ENCODE measurements at regions not wholly inside any gene's neighbourhood (a gene's known extent, or its start where the extent isn't known, plus 50 kb on each side); places are given as distances from the start of the nearest gene placed in this dataset.

GRCh38 chr3:189467451-189467850 is 163.7 kb upstream of the TP63 start:
- H3K4me3 ChIP-seq (ENCODE audit: low read depth, low read length), result no peak overlapping the region
- POLR2A ChIA-PET, result no interaction called here
- no peak for TF ChIP-seq ZBTB48 (tag by site-specific recombination; IDR thresholded peaks at IDR 0.05)
- no peak for TF ChIP-seq IKZF3 (tag by site-specific recombination; IDR thresholded peaks at IDR 0.05)
- no peak for TF ChIP-seq PRDM4 (tag by site-specific recombination; IDR thresholded peaks at IDR 0.05)
- TF ChIP-seq ZNF394 (tag by site-specific recombination; IDR thresholded peaks at IDR 0.05; ENCODE audit: borderline replicate concordance), result no peak
- H3K4me1 ChIP-seq (ENCODE audit: control insufficient read depth, insufficient read depth, low read length), result no peaks in the 10 kb centered on the region
- H3K27ac ChIP-seq (ENCODE audit: extremely low read depth, low read depth, low read length), result no peak overlapping the region
- CTCF ChIA-PET, result interaction anchor here (0.6 kb wide), 1 partner anchor 175 kb away, joined by 3 read pairs; no protein-coding TSS in a partner anchor
- no peaks in the 10 kb centered on the region for H3K36me3 ChIP-seq (ENCODE audit: control insufficient read depth in 2 of 2, insufficient read depth in 1 of 2, low read length in 2 of 2)
- no peaks in the 10 kb centered on the region for H3K9me3 ChIP-seq (ENCODE audit: control insufficient read depth, insufficient read depth, low read depth, low read length)

- ChIA-PET CTCF (no interaction called here), POLR2A (no interaction called here)
- H3K4me1 ChIP-seq (ENCODE audit: control insufficient read depth, insufficient read depth, low read length), result no peaks in the 10 kb centered on the region
- H3K4me3 ChIP-seq (ENCODE audit: low read depth, low read length), result no peak overlapping the region
- TF ChIP-seq KLF10 (tag by site-specific recombination; IDR thresholded peaks at IDR 0.05) (no peak), ZNF670 (tag by site-specific recombination; IDR thresholded peaks at IDR 0.05; ENCODE audit: low read depth) (no peak), ZNF404 (tag by site-specific recombination; IDR thresholded peaks at IDR 0.05) (no peak), HOXD13 (CRISPR knock-in tag; IDR thresholded peaks at IDR 0.05; ENCODE audit: borderline replicate concordance) (no peak), ZNF677 (tag by site-specific recombination; IDR thresholded peaks at IDR 0.05) (no peak), ZNF830 (tag by site-specific recombination; IDR thresholded peaks at IDR 0.05; ENCODE audit: low read depth) (no peak)
- no peak overlapping the region for H3K27ac ChIP-seq (ENCODE audit: extremely low read depth, low read depth, low read length)
- H3K36me3 ChIP-seq (ENCODE audit: control insufficient read depth in 2 of 2, insufficient read depth in 1 of 2, low read length in 2 of 2), result no peaks in the 10 kb centered on the region
- no peaks in the 10 kb centered on the region for H3K9me3 ChIP-seq (ENCODE audit: control insufficient read depth, insufficient read depth, low read depth, low read length)
These were observed 156.2 kb upstream of the TP63 start for GRCh38 chr3:189474944-189475343.

GRCh38 chr3:189477614-189478013 is 153.6 kb upstream of the TP63 start:
- no peaks in the 10 kb centered on the region for H3K9me3 ChIP-seq (ENCODE audit: control insufficient read depth, insufficient read depth, low read depth, low read length)
- H3K4me1 ChIP-seq (ENCODE audit: control insufficient read depth, insufficient read depth, low read length), result no peaks in the 10 kb centered on the region
- no peak overlapping the region for H3K27ac ChIP-seq (ENCODE audit: extremely low read depth, low read depth, low read length)
- TF ChIP-seq ZNF629 (tag by site-specific recombination; IDR thresholded peaks at IDR 0.05) (no peak), ZNF324 (tag by site-specific recombination; IDR thresholded peaks at IDR 0.05) (no peak), ZBTB8A (tag by site-specific recombination; IDR thresholded peaks at IDR 0.05) (no peak), ZNF18 (tag by site-specific recombination; IDR thresholded peaks at IDR 0.05) (no peak), ZNF280C (tag by site-specific recombination; IDR thresholded peaks at IDR 0.05) (no peak), KLF10 (tag by site-specific recombination; IDR thresholded peaks at IDR 0.05) (no peak), ZNF416 (tag by site-specific recombination; IDR thresholded peaks at IDR 0.05) (no peak), ZNF10 (tag by site-specific recombination; IDR thresholded peaks at IDR 0.05) (no peak), ZNF521 (tag by site-specific recombination; IDR thresholded peaks at IDR 0.05) (no peak), ZNF830 (tag by site-specific recombination; IDR thresholded peaks at IDR 0.05; ENCODE audit: low read depth) (no peak), ZFP37 (tag by site-specific recombination; IDR thresholded peaks at IDR 0.05) (no peak), ZSCAN30 (tag by site-specific recombination; IDR thresholded peaks at IDR 0.05) (no peak)
- H3K4me3 ChIP-seq (ENCODE audit: low read depth, low read length), result no peak overlapping the region
- ChIA-PET POLR2A (no interaction called here), CTCF (no interaction called here)
- H3K36me3 ChIP-seq (ENCODE audit: control insufficient read depth in 2 of 2, insufficient read depth in 1 of 2, low read length in 2 of 2), result no peaks in the 10 kb centered on the region

Data from HEK293 (cell line).